Adrenal gland (tissue), 5 donors: ENCODE measurements at regions not wholly inside any gene's neighbourhood (a gene's known extent, or its start where the extent isn't known, plus 50 kb on each side); places are given as distances from the start of the nearest gene placed in this dataset.

Experiments
- CTCF ChIP-seq, 6 experiments: fragments of 450-650 bp in 4 of 6; fragments of 200-600 bp in 2 of 6; sonication (generic) in 1 of 6; IDR thresholded peaks; 1 replicate in 5 of 6; 2 replicates in 1 of 6; pipeline versions ENCODE4 v1.5.1 to v1.8.0; 2016 to 2021; ENCODE audit warnings: antibody characterized with exemption in 6 of 6, mild to moderate bottlenecking in 2 of 6, moderate library complexity in 1 of 6
- POLR2A ChIP-seq, 2 donors: fragments of 450-650 bp; IDR thresholded peaks; one replicate each; pipeline ENCODE4 v1.6.1; 2017; ENCODE audit warnings: antibody characterized with exemption in 2 of 2, mild to moderate bottlenecking in 2 of 2, moderate library complexity in 1 of 2
- donor health status: DM: no; HTN: no; CAD: no.

- TF ChIP-seq POLR2A (IDR thresholded peaks at IDR 0.05) (no peak), CTCF (IDR thresholded peaks at IDR 0.05) (no peak)
These were observed 1358.7 kb upstream of the SORCS1 start for GRCh38 chr10:108523016-108523800.
